Tibial artery (tissue), 4 donors: ENCODE measurements at regions not wholly inside any gene's neighbourhood (a gene's known extent, or its start where the extent isn't known, plus 50 kb on each side); places are given as distances from the start of the nearest gene placed in this dataset.

Experiments used
- DNase-seq, 2 donors: peaks; one replicate each; pipeline ENCODE4 v3.0.0-alpha.2; 2019
- H3K27ac ChIP-seq, 2 donors: fragments of 200-600 bp; sonication (generic) in 1 of 2; 1 replicate in 1 of 2; 2 replicates in 1 of 2; pipeline ENCODE4 v1.5.1; 2018 to 2019; ENCODE audit warnings: mild to moderate bottlenecking in 1 of 2
- H3K27me3 ChIP-seq, 2 donors: fragments of 200-600 bp; sonication (generic) in 1 of 2; one replicate each; pipeline versions ENCODE4 v1.5.1 to v1.6.0; 2016 to 2019
- H3K36me3 ChIP-seq, 3 donors: fragments of 200-600 bp; sonication (generic) in 2 of 3; one replicate each; pipeline ENCODE4 v1.5.1; 2016 to 2019; ENCODE audit warnings: mild to moderate bottlenecking in 2 of 3
- H3K4me1 ChIP-seq, 4 donors: fragments of 200-600 bp; sonication (generic) in 2 of 4; 1 replicate in 3 of 4; 2 replicates in 1 of 4; pipeline ENCODE4 v1.5.1; 2016 to 2019
- H3K4me3 ChIP-seq, 2 donors: fragments of 200-600 bp; sonication (generic) in 1 of 2; 1 replicate in 1 of 2; 2 replicates in 1 of 2; pipeline ENCODE4 v1.5.1; 2018 to 2019; ENCODE audit warnings: mild to moderate bottlenecking in 2 of 2
- H3K9me3 ChIP-seq, 3 donors: fragments of 200-600 bp; sonication (generic) in 1 of 3; one replicate each; pipeline ENCODE4 v1.5.1; 2016 to 2019
- intact Hi-C: fragments of 100-400 bp; cut with DNase I; formaldehyde crosslinking; loops from one replicate; pipeline ENCODE4 v1.15.0; 2023; ENCODE audit warnings: low total_unique reads
- TF ChIP-seq, protein P1 (sequence below), 2 experiments: fragments of 200-600 bp in 1 of 2; fragments of 450-650 bp in 1 of 2; IDR thresholded peaks; one replicate each; pipeline ENCODE4 v1.5.1; 2017 to 2019; ENCODE audit warnings: antibody characterized with exemption in 2 of 2, mild to moderate bottlenecking in 1 of 2, moderate library complexity in 1 of 2

DNA sequence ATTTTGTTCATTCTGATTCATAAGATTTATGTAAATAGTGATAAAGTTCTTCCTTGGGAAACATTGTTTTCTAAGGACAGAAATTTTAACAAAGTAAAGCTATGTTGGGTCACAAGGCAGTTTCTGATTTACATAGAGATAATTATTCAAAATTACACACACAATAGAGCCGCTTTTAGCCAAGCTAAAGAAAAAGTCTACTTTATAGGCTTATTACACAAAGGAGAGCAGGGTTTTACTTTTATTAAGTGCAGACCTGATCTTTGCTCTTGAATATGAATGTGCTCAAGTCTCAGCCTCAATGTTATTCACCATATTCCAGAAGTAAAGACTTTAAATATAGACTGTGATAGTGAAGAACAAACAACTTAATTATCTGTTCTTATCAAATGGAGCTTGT lies 787.8 kb upstream of the LINC00305 start:
- intact Hi-C loops, result no loop called here
- TF ChIP-seq, protein P1, sequence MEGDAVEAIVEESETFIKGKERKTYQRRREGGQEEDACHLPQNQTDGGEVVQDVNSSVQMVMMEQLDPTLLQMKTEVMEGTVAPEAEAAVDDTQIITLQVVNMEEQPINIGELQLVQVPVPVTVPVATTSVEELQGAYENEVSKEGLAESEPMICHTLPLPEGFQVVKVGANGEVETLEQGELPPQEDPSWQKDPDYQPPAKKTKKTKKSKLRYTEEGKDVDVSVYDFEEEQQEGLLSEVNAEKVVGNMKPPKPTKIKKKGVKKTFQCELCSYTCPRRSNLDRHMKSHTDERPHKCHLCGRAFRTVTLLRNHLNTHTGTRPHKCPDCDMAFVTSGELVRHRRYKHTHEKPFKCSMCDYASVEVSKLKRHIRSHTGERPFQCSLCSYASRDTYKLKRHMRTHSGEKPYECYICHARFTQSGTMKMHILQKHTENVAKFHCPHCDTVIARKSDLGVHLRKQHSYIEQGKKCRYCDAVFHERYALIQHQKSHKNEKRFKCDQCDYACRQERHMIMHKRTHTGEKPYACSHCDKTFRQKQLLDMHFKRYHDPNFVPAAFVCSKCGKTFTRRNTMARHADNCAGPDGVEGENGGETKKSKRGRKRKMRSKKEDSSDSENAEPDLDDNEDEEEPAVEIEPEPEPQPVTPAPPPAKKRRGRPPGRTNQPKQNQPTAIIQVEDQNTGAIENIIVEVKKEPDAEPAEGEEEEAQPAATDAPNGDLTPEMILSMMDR (IDR thresholded peaks at IDR 0.05), result no peak
- Histone ChIP-seq H3K27ac (no peak overlapping the region), H3K36me3 (no peaks in the 10 kb centered on the region), H3K4me3 (no peak overlapping the region), H3K9me3 (no peaks in the 10 kb centered on the region), H3K4me1 (no peaks in the 10 kb centered on the region), H3K27me3 (no peaks in the 10 kb centered on the region)
- DNase-seq, result no peak

DNA sequence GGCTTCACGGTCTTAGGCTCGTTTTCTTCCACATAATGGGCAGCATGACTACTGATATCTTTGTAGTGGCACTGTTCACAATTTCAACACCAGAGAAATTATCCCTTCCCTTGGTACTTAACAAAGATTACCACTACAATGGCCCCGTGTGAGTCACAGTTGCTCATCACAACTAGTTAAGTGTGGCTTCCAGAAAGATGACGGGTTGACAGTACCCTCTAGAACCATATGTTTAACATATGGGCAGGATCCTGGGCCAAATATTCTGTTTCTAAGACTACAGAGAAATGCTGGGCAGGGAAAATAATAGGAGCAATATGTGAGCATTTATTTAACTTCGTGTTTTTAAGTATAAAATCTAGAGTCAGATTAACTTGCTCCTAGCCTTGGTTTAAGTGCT lies 780.1 kb upstream of the LINC00305 start:
- H3K4me3 ChIP-seq, result no peak overlapping the region
- H3K27me3 ChIP-seq, result no peaks in the 10 kb centered on the region
- TF ChIP-seq, protein P1 (IDR thresholded peaks at IDR 0.05), result no peak
- no peak for DNase-seq
- H3K9me3 ChIP-seq, result no peaks in the 10 kb centered on the region
- no peak overlapping the region for H3K27ac ChIP-seq
- H3K4me1 ChIP-seq, result no peaks in the 10 kb centered on the region
- intact Hi-C loops, result no loop called here
- no peaks in the 10 kb centered on the region for H3K36me3 ChIP-seq

DNA sequence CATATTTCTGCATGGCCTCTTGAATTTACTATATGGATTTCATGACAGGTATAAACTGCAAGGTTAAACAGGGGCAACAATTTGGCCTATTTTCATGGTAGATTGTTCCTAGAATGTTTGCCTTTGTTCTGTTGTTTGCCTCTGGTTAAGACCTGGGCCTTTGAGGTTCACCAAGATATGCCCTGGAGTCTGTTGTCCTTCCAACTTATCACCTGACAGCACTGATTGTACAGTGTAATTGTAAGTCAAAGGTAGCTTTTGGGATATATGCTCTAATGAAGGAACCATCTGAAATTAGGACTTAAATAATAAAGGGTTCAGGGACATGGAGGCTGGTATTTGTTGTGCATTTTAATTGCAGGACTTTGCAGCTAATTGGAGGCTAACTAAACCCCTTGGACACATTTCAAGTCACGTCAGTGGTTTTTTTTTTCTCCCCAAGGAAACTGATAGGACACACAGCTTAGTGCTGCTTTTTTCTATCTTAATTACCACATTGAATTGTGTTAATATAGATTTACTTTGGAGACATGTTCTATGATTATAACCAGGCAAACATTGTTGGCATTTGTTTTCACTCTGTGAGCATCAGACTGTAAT lies 771.2 kb upstream of the LINC00305 start:
- H3K27me3 ChIP-seq, result no peaks in the 10 kb centered on the region
- no peaks in the 10 kb centered on the region for H3K4me1 ChIP-seq
- no peaks in the 10 kb centered on the region for H3K36me3 ChIP-seq
- TF ChIP-seq, protein P1 (IDR thresholded peaks at IDR 0.05), result no peak
- H3K27ac ChIP-seq, result no peak overlapping the region
- no peak overlapping the region for H3K4me3 ChIP-seq
- intact Hi-C loops, result no loop called here
- DNase-seq, result no peak
- H3K9me3 ChIP-seq, result no peaks in the 10 kb centered on the region

DNA sequence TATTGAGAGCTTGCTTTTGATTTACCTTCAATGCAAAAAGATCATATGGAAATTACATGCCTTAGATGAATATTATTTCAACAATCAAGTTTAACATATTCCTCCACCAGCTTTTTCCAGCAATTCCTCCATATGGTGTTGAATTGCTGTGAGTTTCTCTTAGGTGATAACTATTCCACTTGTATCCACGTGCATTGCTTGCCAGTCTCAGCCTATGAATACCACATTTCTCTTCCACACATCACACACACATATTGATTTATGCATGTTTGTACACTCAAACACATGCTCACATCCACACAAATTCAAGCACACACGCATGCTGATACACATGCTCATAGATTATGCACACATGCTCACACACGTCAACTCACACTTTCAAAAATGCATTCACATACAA lies 770.0 kb upstream of the LINC00305 start:
- Histone ChIP-seq H3K4me1 (no peaks in the 10 kb centered on the region), H3K9me3 (no peaks in the 10 kb centered on the region), H3K27ac (no peak overlapping the region), H3K36me3 (no peaks in the 10 kb centered on the region), H3K27me3 (no peaks in the 10 kb centered on the region), H3K4me3 (no peak overlapping the region)
- intact Hi-C loops, result no loop called here
- TF ChIP-seq, protein P1 (IDR thresholded peaks at IDR 0.05), result no peak
- DNase-seq, result no peak

DNA sequence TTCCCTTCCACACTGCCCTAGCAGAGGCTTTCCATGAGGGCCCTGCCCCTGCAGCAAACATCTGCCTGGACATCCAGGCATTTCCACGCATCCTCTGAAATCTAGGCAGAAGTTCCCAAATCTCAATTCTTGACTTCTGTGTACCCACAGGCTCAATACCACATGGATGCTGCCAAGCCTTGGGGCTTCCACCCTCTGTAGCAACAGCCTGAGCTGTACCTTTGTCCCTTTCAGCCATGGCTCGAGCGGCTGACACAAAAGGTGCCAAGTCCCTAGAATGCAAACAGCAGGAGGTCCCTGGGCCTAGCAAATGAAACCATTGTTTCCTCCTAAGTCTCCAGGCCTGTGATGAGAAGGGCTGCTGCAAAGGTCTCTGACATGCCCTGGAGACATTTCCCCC lies 744.5 kb upstream of the LINC00305 start:
- Histone ChIP-seq H3K9me3 (no peaks in the 10 kb centered on the region), H3K27ac (no peak overlapping the region), H3K4me1 (no peaks in the 10 kb centered on the region), H3K4me3 (no peak overlapping the region), H3K36me3 (no peaks in the 10 kb centered on the region), H3K27me3 (no peaks in the 10 kb centered on the region)
- intact Hi-C loops, result no loop called here
- TF ChIP-seq, protein P1 (IDR thresholded peaks at IDR 0.05), result no peak
- DNase-seq, result no peak

DNA sequence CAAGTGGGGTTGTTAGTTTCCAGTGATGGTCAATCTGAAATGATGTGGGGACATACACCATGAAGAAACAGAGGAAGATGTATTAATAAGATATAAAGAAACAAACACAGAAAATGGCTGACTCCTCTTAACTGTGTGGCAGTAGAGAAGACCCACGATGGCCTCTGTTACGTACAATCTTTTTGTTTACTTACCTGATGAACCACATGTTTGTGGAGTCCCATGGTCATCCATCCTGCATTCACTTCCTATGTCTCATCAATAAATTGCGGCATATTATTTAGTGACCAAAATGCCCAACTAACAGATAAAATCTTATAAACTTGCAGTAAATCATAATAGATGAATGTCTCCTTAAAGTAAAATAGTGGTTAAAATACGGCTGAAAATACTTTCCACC lies 740.1 kb upstream of the LINC00305 start:
- Histone ChIP-seq H3K27ac (no peak overlapping the region), H3K4me3 (no peak overlapping the region), H3K9me3 (no peaks in the 10 kb centered on the region), H3K36me3 (no peaks in the 10 kb centered on the region), H3K27me3 (no peaks in the 10 kb centered on the region), H3K4me1 (no peaks in the 10 kb centered on the region)
- intact Hi-C loops, result no loop called here
- DNase-seq, result no peak
- TF ChIP-seq, protein P1 (IDR thresholded peaks at IDR 0.05), result no peak
